Skeletal muscle cell (primary cell): ENCODE measurements at regions not wholly inside any gene's neighbourhood (a gene's known extent, or its start where the extent isn't known, plus 50 kb on each side); places are given as distances from the start of the nearest gene placed in this dataset.
"Not testable (repeated sequence)": the region's sequence is repeated elsewhere in the genome, so short reads cannot be mapped to it uniquely, and the experiment has no call there.

Experiments
- DNase-seq: peaks from one replicate; pipeline ENCODE4 v3.0.0-alpha.2; 2010; ENCODE audit warnings: low read depth
- H3K4me3 ChIP-seq: 2 replicates; pipeline ENCODE4 v1.5.1; 2011; ENCODE audit warnings: low read depth, mild to moderate bottlenecking, control low read depth, low read length, moderate library complexity

DNA sequence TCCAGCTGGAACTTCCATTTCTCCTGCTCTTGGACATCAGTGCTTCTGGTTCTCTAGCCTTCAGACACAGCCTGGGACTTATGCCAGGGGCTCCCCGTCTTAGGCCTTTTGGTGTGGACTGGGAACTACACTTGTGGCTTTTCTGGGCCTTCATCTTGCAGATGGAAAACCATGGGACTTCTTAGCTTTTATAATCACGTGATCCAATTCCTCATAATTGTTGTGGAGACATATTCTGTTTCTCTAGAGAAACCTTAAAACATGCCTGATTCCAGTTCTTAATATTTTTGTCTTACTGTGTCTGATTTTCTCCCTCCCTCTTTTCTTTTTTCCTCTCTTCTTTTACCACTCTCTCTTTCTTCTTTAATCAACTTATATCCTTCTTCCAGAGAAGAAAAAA is 224.2 kb upstream of the FOXP2 start:
- no peak for DNase-seq
- no peak overlapping the region for H3K4me3 ChIP-seq

DNA sequence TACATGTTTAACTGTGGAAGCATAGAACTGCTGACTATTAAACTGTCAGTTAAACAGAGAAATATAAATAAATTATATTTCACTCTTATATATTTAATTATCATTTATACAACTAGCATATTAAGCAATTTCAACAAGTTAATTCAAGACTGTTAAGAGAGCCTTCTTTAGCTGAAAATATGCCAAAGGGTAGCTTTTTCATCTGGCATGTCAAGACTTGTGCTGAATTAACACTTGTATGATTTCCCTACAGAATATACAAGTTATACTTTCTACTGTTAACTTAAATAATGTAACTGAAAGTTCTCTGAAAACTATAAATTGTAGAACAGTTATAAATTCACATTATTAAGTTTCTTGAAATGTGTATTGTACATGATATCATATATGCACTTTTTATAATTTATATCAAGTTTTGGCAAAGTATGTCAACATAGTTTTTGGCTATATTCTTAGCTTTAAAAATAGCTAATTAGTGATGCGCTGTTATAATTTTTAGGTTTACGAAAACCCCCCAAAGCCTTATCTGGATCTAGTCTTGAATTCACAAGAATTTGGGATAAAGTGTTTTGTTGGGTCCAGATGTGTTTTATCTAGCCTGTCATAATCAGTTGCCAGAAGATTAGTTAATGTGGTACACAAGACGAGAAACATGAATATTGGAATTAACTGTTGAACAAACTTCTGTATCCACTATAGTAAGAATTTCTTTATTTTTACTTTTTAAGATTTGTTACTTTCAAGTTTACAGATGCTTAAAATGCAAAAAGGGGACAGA is 231.1 kb upstream of the FOXP2 start:
- DNase-seq, result no peak
- H3K4me3 ChIP-seq, result no peak overlapping the region

GRCh38 chr7:114182837-114183236 is 231.8 kb upstream of the FOXP2 start:
- DNase-seq, result peak; percentile 12

DNA sequence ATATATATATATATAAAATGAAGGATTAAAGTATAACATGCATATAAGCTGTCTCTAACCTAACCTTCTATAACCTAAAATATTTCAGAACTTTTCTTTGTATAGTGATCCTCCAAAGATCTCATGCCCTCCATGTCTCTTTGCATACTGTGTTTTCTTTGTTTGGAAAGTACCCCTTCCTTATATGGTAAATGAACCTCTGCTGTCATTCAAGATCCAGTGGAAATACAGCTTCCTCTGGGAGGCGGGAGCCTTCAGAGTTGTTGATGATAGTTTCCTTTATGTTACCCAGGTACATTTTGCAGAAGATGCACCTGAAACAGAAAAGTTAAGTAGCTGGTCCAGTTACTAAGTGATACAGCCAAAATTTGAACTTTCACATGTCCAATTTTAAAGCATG is 233.3 kb upstream of the FOXP2 start:
- DNase-seq, result no peak
- H3K4me3 ChIP-seq, result no peak overlapping the region

More at GRCh38 chr7:114182837-114183236, 231.8 kb upstream of the FOXP2 start:
- H3K4me3 ChIP-seq, result no peak overlapping the region

- no peak overlapping the region for H3K4me3 ChIP-seq
- DNase-seq, result no peak
These were observed 233.9 kb upstream of the FOXP2 start for GRCh38 chr7:114180556-114181266.

GRCh38 chr7:114175125-114175524 is 239.5 kb upstream of the FOXP2 start:
- no peak for DNase-seq
- H3K4me3 ChIP-seq, result no peak overlapping the region

DNA sequence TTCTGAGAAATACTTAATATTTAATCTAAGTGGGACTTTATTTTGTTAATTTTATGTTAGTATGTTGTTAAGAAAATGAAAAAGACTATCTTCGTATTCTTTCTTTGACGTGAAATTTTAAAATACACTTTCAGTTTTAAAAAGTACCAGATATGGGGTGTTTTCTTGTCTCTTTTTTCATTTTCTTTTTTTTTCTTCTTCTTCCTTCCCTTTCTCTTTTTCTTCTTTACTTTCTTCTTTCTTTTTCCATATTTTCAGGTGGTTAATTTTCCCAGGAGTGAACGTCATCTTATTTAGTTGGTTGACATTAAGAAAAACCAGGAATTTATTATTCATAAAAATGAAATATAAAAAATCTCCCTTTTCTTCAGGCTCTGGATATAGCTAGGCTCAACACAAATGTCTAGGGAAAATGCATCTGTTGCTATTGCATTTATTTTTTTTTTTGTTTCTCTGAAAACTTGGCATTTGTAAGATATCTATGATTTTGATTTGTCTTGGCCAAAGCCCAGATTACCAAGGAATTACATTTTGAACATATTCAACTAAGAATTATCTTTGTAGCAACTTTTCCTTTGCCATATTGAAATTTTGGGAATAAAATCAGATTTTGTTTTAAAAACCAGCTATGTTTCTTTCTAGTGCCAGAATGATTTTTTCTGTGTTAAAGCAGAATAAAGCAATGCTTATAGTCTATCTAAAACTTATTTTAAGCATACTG is 241.3 kb upstream of the FOXP2 start:
- no peak overlapping the region for H3K4me3 ChIP-seq
- no peak for DNase-seq

DNA sequence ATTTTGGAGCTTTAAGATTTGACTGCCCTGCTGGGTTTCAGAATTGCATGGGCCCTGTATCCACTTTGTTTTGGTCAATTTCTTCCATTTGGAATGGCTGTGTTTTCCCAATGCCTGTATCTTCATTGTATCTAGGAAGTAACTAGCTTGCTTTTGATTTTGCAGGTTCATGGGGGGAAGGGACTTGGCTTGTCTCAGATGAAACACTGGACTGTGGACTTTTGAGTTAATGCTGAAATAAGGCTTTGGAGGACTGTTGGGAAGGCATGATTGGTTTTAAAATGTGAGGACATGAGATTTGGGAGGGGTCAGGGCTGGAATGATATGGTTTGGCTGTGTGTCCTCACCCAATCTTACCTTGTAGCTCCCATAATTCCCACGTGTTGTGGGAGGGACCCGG is 245.2 kb upstream of the FOXP2 start:
- DNase-seq, H3K4me3 ChIP-seq: not testable (repeated sequence)

DNA sequence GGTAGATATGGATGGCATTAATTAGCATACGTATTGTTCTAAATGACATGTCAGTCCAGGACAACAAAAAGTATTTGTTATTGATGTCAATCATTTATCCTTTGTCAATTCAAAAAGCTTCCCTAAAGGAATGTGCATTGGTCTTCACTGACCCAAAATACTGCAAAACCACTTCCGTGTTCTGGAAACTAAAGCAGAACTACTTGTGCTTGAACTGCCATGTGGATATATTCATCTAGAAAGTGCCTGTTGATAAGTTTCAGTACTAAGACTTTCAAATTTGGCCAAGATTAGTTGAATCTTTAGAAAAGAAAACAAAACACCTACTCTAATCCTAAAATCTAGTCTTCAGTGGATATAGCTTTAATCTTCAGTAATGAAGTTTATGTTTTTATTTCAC is 242.1 kb upstream of the PPP1R3A start:
- no peak for DNase-seq
- no peak overlapping the region for H3K4me3 ChIP-seq

GRCh38 chr7:114158854-114159253 is 240.0 kb upstream of the PPP1R3A start:
- DNase-seq, result no peak
- H3K4me3 ChIP-seq, result no peak overlapping the region

GRCh38 chr7:114158275-114158674 is 239.5 kb upstream of the PPP1R3A start:
- H3K4me3 ChIP-seq, result no peak overlapping the region
- no peak for DNase-seq

DNA sequence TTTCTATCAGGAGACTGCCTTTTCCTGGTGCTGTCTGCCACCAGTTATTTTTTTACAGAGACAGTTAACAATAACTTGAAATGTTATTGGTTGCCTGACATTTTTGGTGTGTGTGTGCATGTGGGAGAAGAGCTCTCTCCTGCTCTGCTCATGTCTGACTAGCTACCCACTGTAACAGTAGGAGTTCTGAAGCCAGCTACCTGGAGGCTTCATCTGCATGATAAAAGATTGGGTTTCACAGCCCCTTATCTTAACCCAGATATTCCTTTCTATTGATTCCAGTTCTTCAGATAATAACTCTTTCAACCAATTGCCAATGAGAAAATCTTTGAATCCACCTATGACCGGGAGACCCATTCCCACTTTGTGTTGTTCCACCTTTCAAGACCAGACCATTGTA is 237.4 kb upstream of the PPP1R3A start:
- DNase-seq, result no peak
- H3K4me3 ChIP-seq, result no peak overlapping the region

GRCh38 chr7:114155116-114156110 is 236.6 kb upstream of the PPP1R3A start:
- no peak for DNase-seq
- H3K4me3 ChIP-seq, result no peak overlapping the region

DNA sequence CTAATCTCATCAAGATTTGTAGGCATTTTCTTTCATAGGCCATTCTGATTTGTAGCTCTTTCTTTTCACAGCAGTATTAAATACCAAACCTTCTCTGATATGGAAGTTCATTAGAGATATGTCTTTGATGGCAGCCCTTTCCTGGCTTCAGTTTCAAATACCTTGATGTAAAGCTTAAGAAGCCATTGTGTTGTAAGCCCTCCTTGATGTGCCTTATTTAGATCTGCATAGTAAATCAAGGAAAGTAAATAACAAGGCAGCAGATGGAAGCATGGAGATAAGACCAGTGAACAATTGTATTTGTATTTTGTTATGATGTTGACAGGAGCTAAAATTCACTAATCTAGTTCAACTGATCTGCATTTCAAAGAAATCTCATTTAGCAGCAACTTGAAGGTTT is 234.9 kb upstream of the PPP1R3A start:
- DNase-seq, result no peak
- H3K4me3 ChIP-seq, result no peak overlapping the region

DNA sequence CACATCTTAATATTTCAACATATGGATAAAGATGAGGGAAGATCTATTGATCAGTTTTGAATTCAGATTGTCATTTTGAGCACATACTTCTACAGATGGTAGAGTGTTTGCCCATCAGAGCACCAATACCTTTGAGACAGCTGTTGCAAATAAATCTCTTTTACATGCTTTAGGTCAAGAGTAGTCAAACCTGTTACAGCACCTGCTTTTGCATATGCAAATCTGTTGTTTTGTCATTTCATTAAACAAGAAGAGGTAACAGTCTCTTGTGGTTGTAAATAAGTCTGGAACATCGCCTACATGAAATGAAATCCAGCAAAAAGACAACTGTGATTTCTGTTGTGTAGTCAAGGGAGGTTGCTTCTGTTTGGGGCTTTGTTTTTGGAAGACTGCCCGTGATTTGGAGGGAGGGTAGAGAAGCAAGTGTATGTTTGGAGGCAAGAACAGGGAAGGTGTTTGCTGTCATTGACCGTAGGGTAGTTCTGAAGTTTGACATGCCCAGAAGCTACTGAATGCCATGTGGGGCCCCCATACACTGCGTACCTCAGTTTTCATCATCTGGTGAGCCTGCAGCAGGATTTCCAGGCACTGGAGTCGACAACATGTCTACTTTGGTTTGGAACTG is 233.6 kb upstream of the PPP1R3A start:
- DNase-seq, result no peak

DNA sequence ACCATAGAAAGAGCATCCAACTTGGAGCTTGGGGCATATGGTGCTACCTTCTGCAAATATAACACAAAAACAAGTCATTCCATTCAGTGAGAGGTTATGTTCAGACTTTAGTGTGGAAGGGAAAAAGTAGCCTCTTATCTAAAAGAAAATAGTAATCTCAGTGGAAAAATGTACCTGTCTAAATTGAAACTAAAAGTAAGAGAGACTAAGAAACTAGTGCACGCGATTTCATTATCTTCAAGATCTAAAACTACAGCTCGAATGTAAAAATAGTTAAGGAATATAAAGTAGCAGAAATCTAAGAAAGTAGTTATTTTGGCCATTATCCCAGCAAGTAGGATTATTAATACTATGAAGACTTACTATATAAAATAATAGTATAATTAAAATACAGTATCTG is 233.0 kb upstream of the PPP1R3A start:
- no peak overlapping the region for H3K4me3 ChIP-seq

More for the DNA sequence above, 233.6 kb upstream of the PPP1R3A start:
- H3K4me3 ChIP-seq, result no peak overlapping the region

DNA sequence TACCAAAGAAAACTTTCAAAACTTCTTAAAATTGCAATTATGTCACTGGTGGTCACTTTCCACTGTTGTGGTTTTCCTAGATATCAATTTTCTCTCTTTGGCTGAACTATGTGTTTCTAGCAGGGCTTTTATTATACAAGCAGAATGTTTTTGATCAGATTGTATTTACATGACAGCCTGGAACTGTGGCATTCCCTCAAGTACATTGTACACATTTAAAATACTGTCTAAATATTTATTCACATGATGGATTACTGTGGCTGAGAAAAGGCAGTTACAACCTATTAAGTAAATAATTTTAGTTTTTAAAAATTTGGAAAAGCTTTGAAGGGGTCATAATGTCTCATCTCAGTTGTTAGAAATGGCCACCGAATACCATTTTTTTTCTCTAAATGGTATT is 231.9 kb upstream of the PPP1R3A start:
- DNase-seq, result no peak

More for the DNA sequence above, 233.0 kb upstream of the PPP1R3A start:
- DNase-seq, result no peak

DNA sequence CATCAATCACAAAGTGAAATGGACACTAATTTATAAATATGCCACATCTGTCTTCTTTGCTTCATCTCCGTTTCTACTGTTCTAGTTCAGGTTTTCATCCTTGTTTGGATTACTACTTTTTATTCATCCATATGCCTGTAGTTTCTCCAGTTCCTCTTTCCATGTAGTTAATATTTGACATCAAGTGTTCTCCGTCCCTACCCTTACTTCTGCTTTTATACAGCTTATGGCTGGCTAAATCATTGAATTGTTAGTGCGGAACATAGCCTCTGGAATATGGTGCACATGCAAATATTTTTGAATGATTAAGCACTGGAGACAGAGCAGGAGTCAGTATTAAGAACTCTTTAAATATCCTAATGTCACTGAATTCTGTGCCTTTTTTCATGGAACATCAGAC is 230.0 kb upstream of the PPP1R3A start:
- DNase-seq, result no peak
- no peak overlapping the region for H3K4me3 ChIP-seq

More for the DNA sequence above, 231.9 kb upstream of the PPP1R3A start:
- no peak overlapping the region for H3K4me3 ChIP-seq

DNA sequence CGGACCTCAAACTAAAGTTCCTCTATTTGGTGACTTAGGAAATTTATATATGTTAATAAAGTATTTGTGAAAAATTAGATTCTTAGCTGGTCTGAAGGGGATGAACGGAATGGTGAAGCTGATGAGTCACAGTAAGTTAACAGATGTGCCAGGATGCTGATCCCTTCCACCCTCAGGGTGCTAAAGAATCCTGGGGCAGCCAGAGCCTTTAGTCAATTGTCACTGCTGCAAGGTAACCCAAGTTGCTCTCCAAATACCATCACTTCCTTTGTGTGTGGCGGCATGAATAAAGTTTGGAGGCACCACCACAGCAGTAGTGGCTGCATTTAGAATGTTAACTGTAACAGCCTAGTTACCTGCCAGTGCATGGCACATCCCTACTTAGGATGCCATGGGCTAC is 222.6 kb upstream of the PPP1R3A start:
- no peak for DNase-seq
- no peak overlapping the region for H3K4me3 ChIP-seq
